Activated naive CD8-positive, alpha-beta T cell treated with anti-CD3 and anti-CD28 coated beads, Interleukin-2, amount 10 ng/mL, durations not matched to agents 7 days and 5 days (primary cell): ENCODE measurements at regions not wholly inside any gene's neighbourhood (a gene's known extent, or its start where the extent isn't known, plus 50 kb on each side); places are given as distances from the start of the nearest gene placed in this dataset.
A peak's percentile ranks its signal among the peaks of the same experiment; 100 is the strongest.

Source experiments
- ATAC-seq: fragments of 150-1000 bp; cut with Tn5 transposase; one replicate; pipeline ENCODE4 v1.10.0; 2021; ENCODE audit warnings: low read depth, moderate library complexity
- POLR2A ChIA-PET: fragments of 350-600 bp; sonication (Branson Sonifier 250); formaldehyde crosslinking; loops from one replicate; lab custom pipeline; 2021; ENCODE audit warnings: antibody characterized with exemption; lab: Charles Lee
- DNase-seq: peaks from one replicate; pipeline ENCODE4 v3.0.0; 2021
- H3K27ac Mint-ChIP-seq: one replicate; pipeline ENCODE4 v1.8.0; 2022; ENCODE audit warnings: mild to moderate bottlenecking, mixed read lengths
- H3K27me3 Mint-ChIP-seq: one replicate; pipeline ENCODE4 v1.8.0; 2022; ENCODE audit warnings: mild to moderate bottlenecking, moderate library complexity, mixed read lengths
- H3K36me3 Mint-ChIP-seq: one replicate; pipeline ENCODE4 v1.8.0; 2021; ENCODE audit warnings: mild to moderate bottlenecking, mixed read lengths
- H3K4me1 Mint-ChIP-seq: one replicate; pipeline ENCODE4 v1.8.0; 2021; ENCODE audit warnings: mixed read lengths
- H3K4me3 Mint-ChIP-seq: one replicate; pipeline ENCODE4 v1.8.0; 2022; ENCODE audit warnings: mild to moderate bottlenecking, moderate library complexity, mixed read lengths
- H3K9me3 Mint-ChIP-seq: one replicate; pipeline ENCODE4 v1.8.0; 2021; ENCODE audit warnings: mixed read lengths

- peaks cover 19% of the 10 kb centered on the region for H3K36me3 Mint-ChIP-seq
- no peaks in the 10 kb centered on the region for H3K27me3 Mint-ChIP-seq
- POLR2A ChIA-PET: interaction anchor here (1.0 kb wide), 1 partner anchor 9 kb away, joined by 3 read pairs; no protein-coding TSS in a partner anchor
- peak overlapping the region; percentile 66 for H3K27ac Mint-ChIP-seq
- no peak for ATAC-seq
- H3K4me3 Mint-ChIP-seq: no peak overlapping the region
- H3K9me3 Mint-ChIP-seq: peaks cover 4% of the 10 kb centered on the region
- no peak for DNase-seq
- H3K4me1 Mint-ChIP-seq: peaks cover 15% of the 10 kb centered on the region
Observed at GRCh38 chr9:7967851-7968250, 168.3 kb upstream of the DMAC1 start.

- Mint-ChIP-seq H3K36me3 (peaks cover 16% of the 10 kb centered on the region), H3K9me3 (peaks cover 4% of the 10 kb centered on the region), H3K4me1 (peaks cover 15% of the 10 kb centered on the region), H3K4me3 (no peak overlapping the region), H3K27me3 (no peaks in the 10 kb centered on the region), H3K27ac (peak overlapping the region; percentile 18)
- ATAC-seq: peak; percentile 82
- POLR2A ChIA-PET: interaction anchor here (1.0 kb wide), 1 partner anchor 10 kb away, joined by 3 read pairs; no protein-coding TSS in a partner anchor
- no peak for DNase-seq
Observed at GRCh38 chr9:7967093-7967827, 167.7 kb upstream of the DMAC1 start.

- DNase-seq (no peak), ATAC-seq (no peak)
- POLR2A ChIA-PET: no interaction called here
- Mint-ChIP-seq H3K9me3 (peaks cover 4% of the 10 kb centered on the region), H3K27ac (no peak overlapping the region), H3K4me3 (no peak overlapping the region), H3K36me3 (peaks cover 13% of the 10 kb centered on the region), H3K27me3 (no peaks in the 10 kb centered on the region), H3K4me1 (peaks cover 12% of the 10 kb centered on the region)
Observed at GRCh38 chr9:7965063-7965462, 165.5 kb upstream of the DMAC1 start.

- POLR2A ChIA-PET: no interaction called here
- ATAC-seq: no peak
Observed at GRCh38 chr9:7963026-7963425, 163.4 kb upstream of the DMAC1 start.

GRCh38 chr9:7961076-7961475 is 161.5 kb upstream of the DMAC1 start:
- H3K9me3 Mint-ChIP-seq: no peaks in the 10 kb centered on the region

More at GRCh38 chr9:7963026-7963425, 163.4 kb upstream of the DMAC1 start:
- Mint-ChIP-seq H3K27me3 (no peaks in the 10 kb centered on the region), H3K36me3 (peaks cover 10% of the 10 kb centered on the region), H3K4me3 (no peak overlapping the region), H3K9me3 (peaks cover 3% of the 10 kb centered on the region), H3K4me1 (peaks cover 15% of the 10 kb centered on the region), H3K27ac (no peak overlapping the region)
- no peak for DNase-seq

GRCh38 chr9:7960320-7961050 is 160.9 kb upstream of the DMAC1 start:
- no peaks in the 10 kb centered on the region for H3K27me3 Mint-ChIP-seq
- ATAC-seq (no peak), DNase-seq (no peak)
- POLR2A ChIA-PET: interaction anchor here (1.7 kb wide), 1 partner anchor 16 kb away, joined by 3 read pairs; no protein-coding TSS in a partner anchor
- no peaks in the 10 kb centered on the region for H3K9me3 Mint-ChIP-seq
- H3K36me3 Mint-ChIP-seq: peaks cover 6% of the 10 kb centered on the region
- H3K4me1 Mint-ChIP-seq: peaks cover 5% of the 10 kb centered on the region
- no peak overlapping the region for H3K27ac Mint-ChIP-seq
- no peak overlapping the region for H3K4me3 Mint-ChIP-seq

More at GRCh38 chr9:7961076-7961475, 161.5 kb upstream of the DMAC1 start:
- peaks cover 5% of the 10 kb centered on the region for H3K4me1 Mint-ChIP-seq
- DNase-seq (no peak), ATAC-seq (no peak)
- H3K4me3 Mint-ChIP-seq: no peak overlapping the region
- POLR2A ChIA-PET: interaction anchor here (1.7 kb wide), 1 partner anchor 15 kb away, joined by 3 read pairs; no protein-coding TSS in a partner anchor
- H3K27me3 Mint-ChIP-seq: no peaks in the 10 kb centered on the region
- H3K27ac Mint-ChIP-seq: no peak overlapping the region
- H3K36me3 Mint-ChIP-seq: peaks cover 6% of the 10 kb centered on the region

- POLR2A ChIA-PET: interaction anchor here (1.6 kb wide), 1 partner anchor 16 kb away, joined by 4 read pairs; no protein-coding TSS in a partner anchor
- Mint-ChIP-seq H3K36me3 (peaks cover 1% of the 10 kb centered on the region), H3K9me3 (no peaks in the 10 kb centered on the region), H3K4me3 (no peak overlapping the region), H3K27ac (no peak overlapping the region), H3K4me1 (peaks cover 5% of the 10 kb centered on the region), H3K27me3 (no peaks in the 10 kb centered on the region)
- no peak for ATAC-seq
- no peak for DNase-seq
Observed at GRCh38 chr9:7957803-7958202, 158.2 kb upstream of the DMAC1 start.

GRCh38 chr9:7947577-7947976 is 148.0 kb upstream of the DMAC1 start:
- ATAC-seq (no peak), DNase-seq (no peak)
- Mint-ChIP-seq H3K4me1 (peaks cover 9% of the 10 kb centered on the region), H3K27ac (no peak overlapping the region), H3K36me3 (peaks cover 3% of the 10 kb centered on the region), H3K4me3 (no peak overlapping the region), H3K9me3 (peaks cover 4% of the 10 kb centered on the region), H3K27me3 (no peaks in the 10 kb centered on the region)
- POLR2A ChIA-PET: no interaction called here

GRCh38 chr9:7946458-7946857 is 146.9 kb upstream of the DMAC1 start:
- H3K9me3 Mint-ChIP-seq: peaks cover 6% of the 10 kb centered on the region
- ATAC-seq: no peak
- no peak for DNase-seq
- POLR2A ChIA-PET: no interaction called here
- no peak overlapping the region for H3K4me3 Mint-ChIP-seq
- peaks cover 3% of the 10 kb centered on the region for H3K36me3 Mint-ChIP-seq
- peaks cover 9% of the 10 kb centered on the region for H3K4me1 Mint-ChIP-seq
- no peak overlapping the region for H3K27ac Mint-ChIP-seq
- no peaks in the 10 kb centered on the region for H3K27me3 Mint-ChIP-seq

- peaks cover 9% of the 10 kb centered on the region for H3K36me3 Mint-ChIP-seq
- no peak overlapping the region for H3K4me3 Mint-ChIP-seq
- POLR2A ChIA-PET: no interaction called here
- ATAC-seq (no peak), DNase-seq (no peak)
- no peaks in the 10 kb centered on the region for H3K27me3 Mint-ChIP-seq
- no peak overlapping the region for H3K27ac Mint-ChIP-seq
- peaks cover 9% of the 10 kb centered on the region for H3K4me1 Mint-ChIP-seq
- peaks cover 14% of the 10 kb centered on the region for H3K9me3 Mint-ChIP-seq
Observed at GRCh38 chr9:7944572-7944971, 145.0 kb upstream of the DMAC1 start.

GRCh38 chr9:7937761-7938491 is 138.3 kb upstream of the DMAC1 start:
- Mint-ChIP-seq H3K4me1 (peaks cover 10% of the 10 kb centered on the region), H3K4me3 (no peak overlapping the region), H3K36me3 (peaks cover 10% of the 10 kb centered on the region), H3K9me3 (peaks cover 10% of the 10 kb centered on the region), H3K27ac (no peak overlapping the region), H3K27me3 (no peaks in the 10 kb centered on the region)
- ATAC-seq (no peak), DNase-seq (no peak)
- POLR2A ChIA-PET: no interaction called here

GRCh38 chr9:7936996-7937395 is 137.4 kb upstream of the DMAC1 start:
- H3K36me3 Mint-ChIP-seq: peaks cover 10% of the 10 kb centered on the region
- H3K4me1 Mint-ChIP-seq: peaks cover 10% of the 10 kb centered on the region
- H3K4me3 Mint-ChIP-seq: no peak overlapping the region
- POLR2A ChIA-PET: no interaction called here
- DNase-seq (no peak), ATAC-seq (no peak)
- no peak overlapping the region for H3K27ac Mint-ChIP-seq
- H3K27me3 Mint-ChIP-seq: no peaks in the 10 kb centered on the region
- H3K9me3 Mint-ChIP-seq: peaks cover 9% of the 10 kb centered on the region

GRCh38 chr9:7936163-7936562 is 136.6 kb upstream of the DMAC1 start:
- POLR2A ChIA-PET: interaction anchor here (1.4 kb wide), 1 partner anchor 40 kb away, joined by 3 read pairs; no protein-coding TSS in a partner anchor

More at GRCh38 chr9:7936163-7936562, 136.6 kb upstream of the DMAC1 start:
- peaks cover 6% of the 10 kb centered on the region for H3K9me3 Mint-ChIP-seq
- peak overlapping the region; percentile 94 for H3K27ac Mint-ChIP-seq
- no peaks in the 10 kb centered on the region for H3K27me3 Mint-ChIP-seq
- peaks cover 10% of the 10 kb centered on the region for H3K36me3 Mint-ChIP-seq
- H3K4me1 Mint-ChIP-seq: peaks cover 10% of the 10 kb centered on the region
- DNase-seq (peak; percentile 28), ATAC-seq (no peak)
- H3K4me3 Mint-ChIP-seq: peak overlapping the region; percentile 66
